ACC112 (cell line): ENCODE measurements at regions not wholly inside any gene's neighbourhood (a gene's known extent, or its start where the extent isn't known, plus 50 kb on each side); places are given as distances from the start of the nearest gene placed in this dataset.

Source experiments
- H2AFZ ChIP-seq: fragments of 200-600 bp; sonication (generic); one replicate; pipeline ENCODE4 v1.6.0; 2017; ENCODE audit warnings: antibody characterized with exemption, low read length; ENCODE audit not compliant: unreplicated experiment
- H3K27ac ChIP-seq: fragments of 200-600 bp; sonication (generic); 2 replicates; pipeline ENCODE4 v1.5.1; 2014; ENCODE audit warnings: low read depth, mild to moderate bottlenecking, antibody characterized with exemption, low read length, moderate library complexity
- H3K27me3 ChIP-seq: fragments of 200-600 bp; sonication (generic); 2 replicates; pipeline ENCODE4 v1.6.1; 2014; ENCODE audit warnings: mild to moderate bottlenecking, antibody characterized with exemption, low read length, moderate library complexity, mixed read lengths; ENCODE audit not compliant: insufficient read depth
- H3K36me3 ChIP-seq: fragments of 200-600 bp; sonication (generic); 2 replicates; pipeline ENCODE4 v1.6.1; 2016; ENCODE audit warnings: mild to moderate bottlenecking, antibody characterized with exemption, low read length, moderate library complexity, mixed read lengths; ENCODE audit not compliant: insufficient read depth
- H3K4me1 ChIP-seq: fragments of 200-600 bp; sonication (generic); one replicate; pipeline ENCODE4 v1.6.1; 2016; ENCODE audit warnings: low read length, mixed read lengths; ENCODE audit not compliant: insufficient read depth, unreplicated experiment, control insufficient read depth
- H3K4me3 ChIP-seq: fragments of 200-600 bp; sonication (generic); 2 replicates; pipeline ENCODE4 v1.5.1; 2014; ENCODE audit warnings: mild to moderate bottlenecking, low read depth, low read length
- H3K79me2 ChIP-seq: fragments of 200-600 bp; sonication (generic); one replicate; pipeline ENCODE4 v1.6.0; 2016; ENCODE audit warnings: low read length; ENCODE audit not compliant: control insufficient read depth, unreplicated experiment, insufficient read depth

- no peak overlapping the region for H2AFZ ChIP-seq
- H3K4me3 ChIP-seq, result no peak overlapping the region
- no peak overlapping the region for H3K27ac ChIP-seq
- no peaks in the 10 kb centered on the region for H3K36me3 ChIP-seq
- H3K4me1 ChIP-seq, result no peaks in the 10 kb centered on the region
- no peaks in the 10 kb centered on the region for H3K79me2 ChIP-seq
- H3K27me3 ChIP-seq, result no peaks in the 10 kb centered on the region
Observed at GRCh38 chr12:91632042-91632786, 449.6 kb upstream of the DCN start.

GRCh38 chr12:91630596-91631293, 448.1 kb upstream of the DCN start:
- H3K79me2 ChIP-seq, result no peaks in the 10 kb centered on the region
- H2AFZ ChIP-seq, result no peak overlapping the region
- no peaks in the 10 kb centered on the region for H3K36me3 ChIP-seq
- H3K27me3 ChIP-seq, result no peaks in the 10 kb centered on the region
- H3K4me1 ChIP-seq, result no peaks in the 10 kb centered on the region
- H3K4me3 ChIP-seq, result no peak overlapping the region
- H3K27ac ChIP-seq, result no peak overlapping the region

- Histone ChIP-seq H3K36me3 (no peaks in the 10 kb centered on the region), H3K79me2 (no peaks in the 10 kb centered on the region), H3K4me3 (no peak overlapping the region), H2AFZ (no peak overlapping the region), H3K27ac (no peak overlapping the region), H3K4me1 (no peaks in the 10 kb centered on the region), H3K27me3 (no peaks in the 10 kb centered on the region)
Observed at GRCh38 chr12:91630083-91630482, 447.5 kb upstream of the DCN start.

- Histone ChIP-seq H3K27ac (no peak overlapping the region), H3K79me2 (no peaks in the 10 kb centered on the region), H3K36me3 (no peaks in the 10 kb centered on the region), H3K27me3 (no peaks in the 10 kb centered on the region), H3K4me1 (no peaks in the 10 kb centered on the region), H3K4me3 (no peak overlapping the region), H2AFZ (no peak overlapping the region)
Observed at GRCh38 chr12:91629440-91629839, 446.8 kb upstream of the DCN start.

DNA sequence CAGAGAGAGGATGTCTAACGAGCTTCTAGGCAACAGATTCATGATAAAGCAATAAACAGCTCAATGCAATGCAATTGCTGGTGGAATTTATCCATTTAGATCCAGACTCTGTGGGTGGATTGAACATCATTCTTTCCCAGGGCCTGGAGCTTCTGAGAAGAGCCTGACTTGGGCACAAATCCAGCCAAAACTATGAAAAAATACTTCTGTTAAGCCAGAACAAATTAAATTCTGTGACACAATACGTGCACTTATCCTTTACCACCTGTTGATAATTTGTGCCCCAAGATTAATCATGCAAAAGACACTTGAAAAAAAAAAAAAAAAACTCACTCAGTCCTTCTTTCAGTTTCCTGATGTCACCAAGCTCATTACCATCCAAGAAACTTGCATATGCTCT, 446.0 kb upstream of the DCN start:
- no peaks in the 10 kb centered on the region for H3K27me3 ChIP-seq
- no peaks in the 10 kb centered on the region for H3K4me1 ChIP-seq
- H3K36me3 ChIP-seq, result no peaks in the 10 kb centered on the region
- H2AFZ ChIP-seq, result no peak overlapping the region
- H3K4me3 ChIP-seq, result no peak overlapping the region
- no peak overlapping the region for H3K27ac ChIP-seq
- H3K79me2 ChIP-seq, result no peaks in the 10 kb centered on the region

- no peaks in the 10 kb centered on the region for H3K4me1 ChIP-seq
- no peaks in the 10 kb centered on the region for H3K79me2 ChIP-seq
- H3K4me3 ChIP-seq, result no peak overlapping the region
- no peak overlapping the region for H3K27ac ChIP-seq
- no peaks in the 10 kb centered on the region for H3K36me3 ChIP-seq
- H2AFZ ChIP-seq, result no peak overlapping the region
- no peaks in the 10 kb centered on the region for H3K27me3 ChIP-seq
Observed at GRCh38 chr12:91627225-91627624, 444.6 kb upstream of the DCN start.

DNA sequence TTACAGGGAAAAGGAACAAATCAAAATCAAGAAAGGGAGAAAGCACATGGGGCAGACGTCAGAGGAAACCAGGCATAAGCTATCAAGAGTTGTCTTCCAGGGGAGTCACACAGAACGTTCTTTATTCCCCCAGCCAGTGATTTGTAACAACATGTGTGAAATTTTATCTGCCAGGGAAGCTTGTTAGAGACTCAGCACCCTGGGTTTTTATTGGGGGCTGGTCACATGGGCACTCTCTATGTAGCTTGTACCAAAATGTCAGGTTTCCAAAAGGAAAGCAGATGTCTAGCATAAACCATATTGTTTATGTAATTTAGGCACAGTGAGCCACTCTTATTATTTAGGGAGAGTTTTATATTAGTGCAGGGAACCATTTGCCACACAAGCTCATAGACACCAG, 440.4 kb upstream of the DCN start:
- Histone ChIP-seq H3K4me3 (no peak overlapping the region), H3K79me2 (no peaks in the 10 kb centered on the region), H3K36me3 (no peaks in the 10 kb centered on the region), H2AFZ (no peak overlapping the region), H3K27me3 (no peaks in the 10 kb centered on the region), H3K4me1 (no peaks in the 10 kb centered on the region), H3K27ac (no peak overlapping the region)

GRCh38 chr12:91622037-91622436, 439.4 kb upstream of the DCN start:
- Histone ChIP-seq H3K4me1 (no peaks in the 10 kb centered on the region), H3K27me3 (no peaks in the 10 kb centered on the region), H2AFZ (no peak overlapping the region), H3K79me2 (no peaks in the 10 kb centered on the region), H3K36me3 (no peaks in the 10 kb centered on the region), H3K4me3 (no peak overlapping the region), H3K27ac (no peak overlapping the region)

DNA sequence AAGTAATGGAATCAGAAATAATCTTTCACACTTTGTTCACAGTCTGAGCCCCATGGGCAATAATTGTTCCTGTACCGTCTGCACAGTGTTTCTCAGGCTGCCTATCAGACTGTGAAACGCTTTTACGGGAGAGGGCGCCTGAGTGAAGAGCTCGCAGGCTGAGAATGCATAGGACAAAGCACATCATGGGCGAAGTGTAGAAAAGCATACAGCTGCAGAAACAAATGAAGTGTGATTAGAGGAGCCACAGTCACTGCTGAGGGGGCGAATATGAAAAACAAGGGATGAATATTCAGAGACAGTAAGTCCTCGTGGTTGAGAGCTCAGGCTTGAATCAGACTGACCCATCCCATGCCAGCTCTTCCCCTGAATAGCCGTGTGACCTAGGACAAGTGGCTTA, 438.4 kb upstream of the DCN start:
- no peaks in the 10 kb centered on the region for H3K79me2 ChIP-seq
- H3K27me3 ChIP-seq, result no peaks in the 10 kb centered on the region
- no peak overlapping the region for H2AFZ ChIP-seq
- no peak overlapping the region for H3K4me3 ChIP-seq
- H3K4me1 ChIP-seq, result no peaks in the 10 kb centered on the region
- H3K36me3 ChIP-seq, result no peaks in the 10 kb centered on the region
- no peak overlapping the region for H3K27ac ChIP-seq

DNA sequence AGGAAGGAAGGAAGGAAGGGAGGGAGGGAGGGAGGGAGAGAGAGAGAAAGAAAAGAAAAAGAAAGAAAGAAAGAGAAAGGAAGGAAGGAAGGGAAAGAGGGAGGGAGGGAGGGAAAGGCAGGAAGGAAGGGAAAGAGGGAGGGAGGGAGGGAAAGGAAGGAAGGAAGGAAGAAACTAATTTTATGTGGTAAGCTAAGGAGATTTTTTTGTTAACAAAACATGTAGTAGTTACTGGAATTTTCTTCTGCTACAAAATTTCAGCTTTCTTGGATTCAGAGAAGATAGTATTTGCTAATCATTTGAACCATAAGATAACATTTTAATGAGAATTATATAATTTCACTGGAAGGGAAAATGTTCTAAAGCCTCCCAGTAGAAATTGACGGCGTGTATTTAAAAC, 437.8 kb upstream of the DCN start:
- Histone ChIP-seq H3K4me3 (no peak overlapping the region), H3K79me2 (no peaks in the 10 kb centered on the region), H2AFZ (no peak overlapping the region), H3K27ac (no peak overlapping the region), H3K4me1 (no peaks in the 10 kb centered on the region), H3K27me3 (no peaks in the 10 kb centered on the region), H3K36me3 (no peaks in the 10 kb centered on the region)

DNA sequence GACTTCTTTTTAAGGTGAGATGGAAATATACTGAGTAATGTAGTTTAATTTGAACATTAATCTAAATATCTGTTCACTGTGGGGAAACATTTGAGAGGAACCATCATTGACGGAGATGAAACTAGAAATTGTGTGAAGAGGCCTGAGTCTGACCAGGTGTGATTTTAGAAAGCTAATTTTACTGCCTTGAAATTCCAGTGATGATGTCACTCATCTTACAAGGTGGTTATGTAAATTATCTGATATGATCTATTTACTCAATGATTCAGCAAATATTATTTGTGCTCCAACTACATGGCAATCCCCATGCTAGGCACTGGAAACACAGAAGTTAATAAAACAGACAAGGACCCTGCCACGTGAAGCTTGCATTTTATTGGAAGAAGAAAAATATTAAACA, 435.7 kb upstream of the DCN start:
- Histone ChIP-seq H3K27ac (no peak overlapping the region), H3K79me2 (no peaks in the 10 kb centered on the region), H3K4me3 (no peak overlapping the region), H3K4me1 (no peaks in the 10 kb centered on the region), H2AFZ (no peak overlapping the region), H3K36me3 (no peaks in the 10 kb centered on the region), H3K27me3 (no peaks in the 10 kb centered on the region)
